ENCODE measurements at regions not wholly inside any gene's neighbourhood (a gene's known extent, or its start where the extent isn't known, plus 50 kb on each side); places are given as distances from the start of the nearest gene placed in this dataset.
"Not testable (repeated sequence)": the region's sequence is repeated elsewhere in the genome, so short reads cannot be mapped to it uniquely, and the experiment has no call there.

DNA sequence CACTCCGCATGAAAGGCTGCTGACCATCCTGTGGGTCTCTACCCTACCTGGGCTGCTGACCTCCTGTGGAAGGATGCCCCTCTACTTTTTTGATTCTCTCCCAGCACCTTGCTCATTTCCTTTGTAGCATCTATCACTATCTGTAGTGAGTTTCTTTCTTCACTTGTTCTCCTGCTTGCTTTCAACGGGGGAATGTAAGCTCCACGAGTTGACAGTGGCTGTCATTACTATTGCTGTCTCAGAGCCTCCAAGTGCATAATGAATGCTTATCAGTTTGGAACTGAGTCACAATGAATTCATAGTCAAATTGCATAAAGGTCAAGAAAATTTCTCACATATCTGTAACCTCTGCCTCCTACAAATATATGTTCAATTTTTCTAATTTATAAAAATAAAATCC is 477.7 kb downstream of the PLCL1 start:
- TF ChIP-seq, protein P1, sequence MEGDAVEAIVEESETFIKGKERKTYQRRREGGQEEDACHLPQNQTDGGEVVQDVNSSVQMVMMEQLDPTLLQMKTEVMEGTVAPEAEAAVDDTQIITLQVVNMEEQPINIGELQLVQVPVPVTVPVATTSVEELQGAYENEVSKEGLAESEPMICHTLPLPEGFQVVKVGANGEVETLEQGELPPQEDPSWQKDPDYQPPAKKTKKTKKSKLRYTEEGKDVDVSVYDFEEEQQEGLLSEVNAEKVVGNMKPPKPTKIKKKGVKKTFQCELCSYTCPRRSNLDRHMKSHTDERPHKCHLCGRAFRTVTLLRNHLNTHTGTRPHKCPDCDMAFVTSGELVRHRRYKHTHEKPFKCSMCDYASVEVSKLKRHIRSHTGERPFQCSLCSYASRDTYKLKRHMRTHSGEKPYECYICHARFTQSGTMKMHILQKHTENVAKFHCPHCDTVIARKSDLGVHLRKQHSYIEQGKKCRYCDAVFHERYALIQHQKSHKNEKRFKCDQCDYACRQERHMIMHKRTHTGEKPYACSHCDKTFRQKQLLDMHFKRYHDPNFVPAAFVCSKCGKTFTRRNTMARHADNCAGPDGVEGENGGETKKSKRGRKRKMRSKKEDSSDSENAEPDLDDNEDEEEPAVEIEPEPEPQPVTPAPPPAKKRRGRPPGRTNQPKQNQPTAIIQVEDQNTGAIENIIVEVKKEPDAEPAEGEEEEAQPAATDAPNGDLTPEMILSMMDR (IDR thresholded peaks at IDR 0.05): no peak
- DNase-seq (ENCODE audit: extremely low spot score, unreplicated experiment): no peak
- Mint-ChIP-seq H3K27me3 (ENCODE audit: unreplicated experiment) (peaks cover 29% of the 10 kb centered on the region), H3K36me3 (ENCODE audit: unreplicated experiment) (no peaks in the 10 kb centered on the region), H3K9me3 (ENCODE audit: unreplicated experiment) (no peaks in the 10 kb centered on the region), H3K27ac (ENCODE audit: unreplicated experiment) (no peak overlapping the region), H3K4me1 (ENCODE audit: unreplicated experiment) (no peaks in the 10 kb centered on the region), H3K4me3 (ENCODE audit: unreplicated experiment) (no peak overlapping the region)

DNA sequence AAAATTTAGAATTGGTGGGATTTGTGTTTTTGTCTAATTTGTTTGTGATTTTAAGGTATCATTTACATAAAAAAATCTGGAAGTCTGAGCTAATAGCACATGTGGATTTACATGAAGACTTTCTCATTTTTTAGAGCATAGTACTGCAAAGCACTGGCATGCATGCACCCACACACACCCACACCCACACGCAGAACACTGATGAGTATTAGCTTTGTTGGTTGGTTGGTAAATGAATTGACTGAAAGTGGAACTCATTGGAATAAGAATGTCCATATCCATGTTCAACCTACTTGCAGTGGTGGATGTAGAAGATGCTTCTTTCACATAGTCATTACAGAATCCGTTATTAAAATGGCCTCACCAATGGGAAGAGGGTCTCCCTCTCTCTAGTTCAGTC is 475.8 kb downstream of the PLCL1 start:
- Mint-ChIP-seq H3K9me3 (ENCODE audit: unreplicated experiment) (no peaks in the 10 kb centered on the region), H3K27ac (ENCODE audit: unreplicated experiment) (no peak overlapping the region), H3K4me1 (ENCODE audit: unreplicated experiment) (no peaks in the 10 kb centered on the region), H3K36me3 (ENCODE audit: unreplicated experiment) (no peaks in the 10 kb centered on the region), H3K4me3 (ENCODE audit: unreplicated experiment) (no peak overlapping the region), H3K27me3 (ENCODE audit: unreplicated experiment) (peaks cover 29% of the 10 kb centered on the region)
- TF ChIP-seq, protein P1 (IDR thresholded peaks at IDR 0.05): no peak
- no peak for DNase-seq (ENCODE audit: extremely low spot score, unreplicated experiment)

DNA sequence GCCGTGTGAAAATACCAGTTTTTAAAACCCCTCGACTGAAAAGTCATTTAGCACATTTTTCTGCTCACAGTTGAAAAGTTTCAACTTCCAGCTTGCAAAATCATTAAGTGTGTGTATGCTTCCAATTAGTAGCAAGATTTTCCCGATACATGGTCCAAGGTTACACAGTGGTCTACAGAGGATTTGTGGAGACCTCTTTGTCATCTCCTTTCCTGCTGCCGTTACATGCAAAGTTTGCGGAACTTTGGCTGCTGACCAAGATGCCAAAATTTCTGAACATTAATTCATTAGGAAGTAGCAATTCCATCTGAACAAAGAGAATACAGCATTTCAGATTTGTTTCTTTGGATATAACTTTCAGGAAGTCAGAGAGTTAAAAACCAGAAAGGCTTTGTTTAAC is 474.6 kb downstream of the PLCL1 start:
- Mint-ChIP-seq H3K36me3 (ENCODE audit: unreplicated experiment) (no peaks in the 10 kb centered on the region), H3K9me3 (ENCODE audit: unreplicated experiment) (no peaks in the 10 kb centered on the region), H3K27me3 (ENCODE audit: unreplicated experiment) (peaks cover 29% of the 10 kb centered on the region), H3K4me1 (ENCODE audit: unreplicated experiment) (no peaks in the 10 kb centered on the region), H3K4me3 (ENCODE audit: unreplicated experiment) (no peak overlapping the region), H3K27ac (ENCODE audit: unreplicated experiment) (no peak overlapping the region)
- no peak for DNase-seq (ENCODE audit: extremely low spot score, unreplicated experiment)
- TF ChIP-seq, protein P1 (IDR thresholded peaks at IDR 0.05): no peak

DNA sequence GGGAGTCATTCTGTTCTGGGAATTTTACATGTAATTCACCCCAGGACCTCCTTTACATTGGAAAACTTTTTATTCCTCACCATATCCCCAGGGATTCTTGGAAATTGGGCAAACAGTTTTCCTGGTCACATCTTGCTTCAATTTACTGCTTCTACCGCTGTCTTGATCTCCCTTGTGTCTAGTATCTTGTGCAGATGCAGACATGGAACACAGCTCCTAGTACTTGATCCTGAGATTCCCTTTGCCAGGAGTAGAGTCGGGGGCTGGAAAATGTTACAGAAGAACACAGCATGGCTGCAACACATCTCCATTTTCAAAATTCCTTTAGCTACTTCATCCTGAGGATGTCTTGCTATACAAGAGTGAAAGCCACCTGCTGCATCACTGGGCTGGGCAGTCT is 472.8 kb downstream of the PLCL1 start:
- Mint-ChIP-seq H3K36me3 (ENCODE audit: unreplicated experiment) (no peaks in the 10 kb centered on the region), H3K27ac (ENCODE audit: unreplicated experiment) (no peak overlapping the region), H3K9me3 (ENCODE audit: unreplicated experiment) (no peaks in the 10 kb centered on the region), H3K27me3 (ENCODE audit: unreplicated experiment) (peaks cover 20% of the 10 kb centered on the region), H3K4me3 (ENCODE audit: unreplicated experiment) (no peak overlapping the region), H3K4me1 (ENCODE audit: unreplicated experiment) (no peaks in the 10 kb centered on the region)
- TF ChIP-seq, protein P1 (IDR thresholded peaks at IDR 0.05): no peak
- no peak for DNase-seq (ENCODE audit: extremely low spot score, unreplicated experiment)

DNA sequence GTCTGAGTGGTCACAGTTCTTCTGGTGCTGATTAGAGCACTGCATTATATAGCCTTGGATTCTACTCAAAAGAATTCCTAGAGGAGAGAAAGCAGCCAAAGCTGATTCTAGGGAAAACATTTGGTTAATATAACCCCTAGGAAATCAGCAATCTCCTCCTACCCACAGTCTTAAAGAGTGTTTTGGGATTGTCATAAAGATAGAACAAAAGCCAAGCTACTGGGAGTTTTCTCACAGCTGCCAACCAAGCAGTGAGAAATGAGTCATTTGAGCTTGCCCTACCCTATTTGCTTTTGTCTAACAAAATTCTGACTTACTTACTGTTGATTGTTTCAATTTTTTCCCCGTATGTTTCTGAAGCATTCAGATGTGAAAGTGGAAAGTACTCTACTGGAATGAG is 469.3 kb downstream of the PLCL1 start:
- Mint-ChIP-seq H3K4me3 (ENCODE audit: unreplicated experiment) (no peak overlapping the region), H3K27ac (ENCODE audit: unreplicated experiment) (no peak overlapping the region), H3K9me3 (ENCODE audit: unreplicated experiment) (peaks cover 5% of the 10 kb centered on the region), H3K4me1 (ENCODE audit: unreplicated experiment) (no peaks in the 10 kb centered on the region), H3K36me3 (ENCODE audit: unreplicated experiment) (no peaks in the 10 kb centered on the region), H3K27me3 (ENCODE audit: unreplicated experiment) (no peaks in the 10 kb centered on the region)
- no peak for DNase-seq (ENCODE audit: extremely low spot score, unreplicated experiment)
- TF ChIP-seq, protein P1 (IDR thresholded peaks at IDR 0.05): no peak

DNA sequence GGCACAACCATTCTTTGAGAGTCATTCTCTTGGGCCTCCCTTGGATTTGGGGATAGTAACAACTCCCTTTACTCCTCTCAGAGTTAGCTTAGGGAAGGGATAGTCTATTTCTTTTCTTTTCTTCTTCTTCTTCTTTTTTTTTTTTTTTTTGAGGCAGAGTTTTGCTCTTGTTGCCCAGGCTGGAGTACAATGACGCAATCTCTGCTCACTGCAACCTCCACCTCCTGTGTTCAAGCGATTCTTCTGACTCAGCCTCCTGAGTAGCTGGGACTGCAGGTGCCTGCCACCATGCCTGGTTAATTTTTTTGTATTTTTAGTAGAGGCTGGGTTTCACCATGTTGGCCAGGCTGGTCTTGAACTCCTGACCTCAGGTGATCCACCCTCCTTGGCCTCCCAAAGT is 465.8 kb downstream of the PLCL1 start:
- not testable (repeated sequence) for H3K4me1 Mint-ChIP-seq (ENCODE audit: unreplicated experiment); DNase-seq (ENCODE audit: extremely low spot score, unreplicated experiment); H3K4me3 Mint-ChIP-seq (ENCODE audit: unreplicated experiment); H3K9me3 Mint-ChIP-seq (ENCODE audit: unreplicated experiment); H3K27ac Mint-ChIP-seq (ENCODE audit: unreplicated experiment); H3K27me3 Mint-ChIP-seq (ENCODE audit: unreplicated experiment); H3K36me3 Mint-ChIP-seq (ENCODE audit: unreplicated experiment)

Data from osteocyte (in vitro differentiated cells).